Trophoblast cell (in vitro differentiated cells and primary cell): ENCODE measurements at regions not wholly inside any gene's neighbourhood (a gene's known extent, or its start where the extent isn't known, plus 50 kb on each side); places are given as distances from the start of the nearest gene placed in this dataset.

ENCODE experiments used
- DNase-seq, 2 donors: peaks; one replicate each; pipeline ENCODE4 v3.0.0-alpha.2; 2016
- H2AFZ ChIP-seq: 2 replicates; pipeline ENCODE4 v1.6.1; 2013; ENCODE audit warnings: low read length, moderate library complexity, mild to moderate bottlenecking; ENCODE audit not compliant: insufficient read depth, poor library complexity
- H2AK5ac ChIP-seq: 2 replicates; pipeline ENCODE4 v1.6.1; 2013; ENCODE audit warnings: mild to moderate bottlenecking, low read length
- H2BK120ac ChIP-seq: 2 replicates; pipeline ENCODE4 v1.6.1; 2013; ENCODE audit warnings: low read length, mild to moderate bottlenecking, moderate library complexity; ENCODE audit not compliant: insufficient read depth, poor library complexity
- H2BK12ac ChIP-seq: 2 replicates; pipeline ENCODE4 v1.6.1; 2013; ENCODE audit warnings: mild to moderate bottlenecking, low read length, moderate library complexity
- H2BK5ac ChIP-seq: 2 replicates; pipeline ENCODE4 v1.6.1; 2013; ENCODE audit warnings: low read length, low read depth, moderate library complexity, mild to moderate bottlenecking; ENCODE audit not compliant: poor library complexity
- H3K14ac ChIP-seq: 2 replicates; pipeline ENCODE4 v1.6.1; 2013; ENCODE audit warnings: mild to moderate bottlenecking, low read length
- H3K18ac ChIP-seq: 2 replicates; pipeline ENCODE4 v1.6.1; 2013; ENCODE audit warnings: mild to moderate bottlenecking, low read length
- H3K23ac ChIP-seq: 2 replicates; pipeline ENCODE4 v1.6.1; 2013; ENCODE audit warnings: low read length
- H3K27ac ChIP-seq: 2 replicates; pipeline ENCODE4 v1.5.1; 2013; ENCODE audit warnings: low read depth, mild to moderate bottlenecking, inconsistent platforms, low read length, moderate library complexity
- H3K27me3 ChIP-seq: 2 replicates; pipeline ENCODE4 v1.6.1; 2013; ENCODE audit warnings: inconsistent platforms, mild to moderate bottlenecking, low read length, moderate library complexity; ENCODE audit not compliant: insufficient read depth
- H3K36me3 ChIP-seq, 2 experiments: 1 replicate in 1 of 2; 2 replicates in 1 of 2; pipeline ENCODE4 v1.6.1; 2013; ENCODE audit warnings: low read length in 2 of 2, mild to moderate bottlenecking in 2 of 2, moderate library complexity in 1 of 2; ENCODE audit not compliant: insufficient read depth in 2 of 2, control insufficient read depth in 1 of 2
- H3K4ac ChIP-seq: 2 replicates; pipeline ENCODE4 v1.6.1; 2013; ENCODE audit warnings: low read depth, mild to moderate bottlenecking, low read length, moderate library complexity
- H3K4me1 ChIP-seq, 2 experiments: 1 replicate in 1 of 2; 2 replicates in 1 of 2; pipeline ENCODE4 v1.6.1; 2013; ENCODE audit warnings: low read length in 2 of 2, mild to moderate bottlenecking in 2 of 2, moderate library complexity in 1 of 2; ENCODE audit not compliant: insufficient read depth in 2 of 2, control insufficient read depth in 1 of 2
- H3K4me2 ChIP-seq: 2 replicates; pipeline ENCODE4 v1.6.1; 2013; ENCODE audit warnings: inconsistent platforms, mild to moderate bottlenecking, low read length, moderate library complexity
- H3K4me3 ChIP-seq: 2 replicates; pipeline ENCODE4 v1.5.1; 2013; ENCODE audit warnings: mild to moderate bottlenecking, low read depth, low read length, inconsistent platforms
- H3K79me1 ChIP-seq: one replicate; pipeline ENCODE4 v1.6.1; 2013; ENCODE audit warnings: low read length
- H3K79me2 ChIP-seq: 2 replicates; pipeline ENCODE4 v1.6.1; 2013; ENCODE audit warnings: low read length, mild to moderate bottlenecking; ENCODE audit not compliant: control insufficient read depth, insufficient read depth, poor library complexity
- H3K9ac ChIP-seq: 2 replicates; pipeline ENCODE4 v1.6.1; 2013; ENCODE audit warnings: mild to moderate bottlenecking, low read length
- H3K9me3 ChIP-seq: 2 replicates; pipeline ENCODE4 v1.6.1; 2013; ENCODE audit warnings: low read depth, mild to moderate bottlenecking, control low read depth, inconsistent platforms, low read length; ENCODE audit not compliant: insufficient read depth
- H4K12ac ChIP-seq: 2 replicates; pipeline ENCODE4 v1.6.1; 2013; ENCODE audit warnings: low read depth, mild to moderate bottlenecking, low read length, moderate library complexity
- H4K8ac ChIP-seq: 2 replicates; pipeline ENCODE4 v1.6.1; 2013; ENCODE audit warnings: low read depth, mild to moderate bottlenecking, low read length, moderate library complexity
- H4K91ac ChIP-seq: one replicate; pipeline ENCODE4 v1.6.1; 2013; ENCODE audit warnings: low read depth, mild to moderate bottlenecking, low read length, moderate library complexity
- WGBS: extraction: QIAGEN DNeasy Blood & Tissue Kit; methylation state at CpG from one replicate; pipeline ENCODE4 v1.1.7; 2013; ENCODE audit warnings: missing lambda C conversion rate; ENCODE audit not compliant: insufficient read length, insufficient coverage; ENCODE audit errors: extremely low coverage; 5-methylcytosine and 5-hydroxymethylcytosine counted together

DNA sequence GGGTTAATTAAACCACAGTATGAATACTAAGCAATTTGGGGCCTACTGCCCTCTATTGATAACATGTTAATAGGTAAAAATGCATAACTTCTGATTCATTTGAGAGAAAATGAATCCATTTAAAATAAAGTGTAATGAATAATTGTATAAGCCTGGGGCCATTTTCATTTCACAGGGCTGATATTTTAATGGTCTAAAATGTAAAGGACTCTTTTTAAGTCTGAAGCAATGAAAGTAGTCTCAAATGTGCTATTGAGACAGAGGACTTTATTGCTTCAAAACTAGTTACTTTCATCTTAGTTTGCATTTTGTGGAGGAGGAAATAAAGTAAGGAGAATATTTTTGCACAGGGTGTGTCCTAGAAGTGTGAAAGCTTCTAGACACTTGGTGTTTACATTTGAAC, 155.4 kb downstream of the TLR5 start:
- H3K36me3 ChIP-seq = no peaks in the 10 kb centered on the region
- no peaks in the 10 kb centered on the region for H3K79me2 ChIP-seq
- H4K12ac ChIP-seq = no peak overlapping the region
- H3K4ac ChIP-seq = no peak overlapping the region
- no peak overlapping the region for H3K4me3 ChIP-seq
- H2AFZ ChIP-seq = no peak overlapping the region
- no peak overlapping the region for H3K4me2 ChIP-seq
- no peak overlapping the region for H3K18ac ChIP-seq
- no peak overlapping the region for H4K8ac ChIP-seq
- H3K27me3 ChIP-seq = no peaks in the 10 kb centered on the region
- no peak overlapping the region for H3K14ac ChIP-seq
- H2BK120ac ChIP-seq = no peak overlapping the region
- H3K9ac ChIP-seq = no peak overlapping the region
- H2AK5ac ChIP-seq = no peak overlapping the region
- H3K27ac ChIP-seq = no peak overlapping the region
- DNase-seq = no peak
- H3K23ac ChIP-seq = no peak overlapping the region
- H3K4me1 ChIP-seq = no peaks in the 10 kb centered on the region
- no peak overlapping the region for H4K91ac ChIP-seq
- no peak overlapping the region for H2BK5ac ChIP-seq
- H2BK12ac ChIP-seq = no peak overlapping the region
- H3K9me3 ChIP-seq = no peaks in the 10 kb centered on the region
- no peaks in the 10 kb centered on the region for H3K79me1 ChIP-seq

DNA sequence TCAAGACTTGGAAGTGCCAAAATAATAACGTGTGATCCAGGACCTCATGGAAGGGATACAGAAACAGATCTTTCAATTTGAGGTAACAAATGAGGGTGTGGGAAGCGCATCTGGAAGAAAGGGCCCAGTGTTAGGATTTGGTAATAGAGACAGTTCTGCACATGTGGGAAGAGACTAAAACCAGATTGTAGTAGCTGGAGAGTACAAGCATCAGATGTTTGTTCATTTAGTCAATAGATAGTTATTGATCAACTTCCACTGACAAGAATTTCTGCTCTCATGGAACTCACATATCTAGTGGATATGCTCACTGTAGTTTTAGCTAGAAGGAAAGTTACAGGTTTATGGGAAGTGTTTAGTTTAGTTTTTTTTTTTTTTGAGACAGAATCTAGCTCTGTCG, 153.6 kb downstream of the TLR5 start:
- Histone ChIP-seq H3K9me3 (no peaks in the 10 kb centered on the region), H3K9ac (no peak overlapping the region), H3K4me2 (no peak overlapping the region), H3K27me3 (no peaks in the 10 kb centered on the region), H3K14ac (no peak overlapping the region), H3K18ac (no peak overlapping the region), H2AK5ac (no peak overlapping the region), H3K4me3 (no peak overlapping the region), H3K79me2 (no peaks in the 10 kb centered on the region), H4K91ac (no peak overlapping the region), H4K8ac (no peak overlapping the region), H2BK12ac (no peak overlapping the region), H3K79me1 (no peaks in the 10 kb centered on the region), H3K4ac (no peak overlapping the region), H3K27ac (no peak overlapping the region), H2BK120ac (no peak overlapping the region), H4K12ac (no peak overlapping the region), H3K23ac (no peak overlapping the region), H3K36me3 (no peaks in the 10 kb centered on the region), H2AFZ (no peak overlapping the region), H2BK5ac (no peak overlapping the region), H3K4me1 (no peaks in the 10 kb centered on the region)
- DNase-seq = no peak
- no CpG with 5 or more reads among the region's 3 CpGs for WGBS

DNA sequence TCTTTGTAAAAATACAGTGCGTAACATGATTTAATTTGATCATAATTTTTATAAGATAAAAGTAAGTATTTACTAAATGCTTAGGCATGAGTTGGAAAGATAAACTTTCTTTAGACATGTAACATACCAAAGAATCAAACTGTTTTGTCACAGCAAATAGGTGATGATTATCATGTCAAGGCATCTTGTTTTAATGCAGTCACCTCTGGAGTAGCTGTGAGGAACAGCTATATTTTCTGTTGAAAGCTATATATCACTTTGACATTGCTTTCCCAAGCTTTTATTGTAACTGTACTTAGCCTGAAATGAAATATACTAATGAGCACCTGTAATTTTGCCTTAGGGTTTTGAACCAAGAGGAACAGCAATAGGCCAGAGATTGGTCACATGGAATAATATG, 151.9 kb downstream of the TLR5 start:
- H3K4me2 ChIP-seq = no peak overlapping the region
- H3K79me2 ChIP-seq = no peaks in the 10 kb centered on the region
- no peaks in the 10 kb centered on the region for H3K9me3 ChIP-seq
- H3K27me3 ChIP-seq = no peaks in the 10 kb centered on the region
- no peak overlapping the region for H2BK5ac ChIP-seq
- H2AK5ac ChIP-seq = no peak overlapping the region
- H3K4ac ChIP-seq = no peak overlapping the region
- H3K36me3 ChIP-seq = no peaks in the 10 kb centered on the region
- H3K4me3 ChIP-seq = no peak overlapping the region
- no peak overlapping the region for H3K27ac ChIP-seq
- peaks cover 3% of the 10 kb centered on the region in 2 experiments for H3K4me1 ChIP-seq
- no peak overlapping the region for H4K12ac ChIP-seq
- DNase-seq = no peak
- no CpG with 5 or more reads among the region's 1 CpG for WGBS
- H2BK12ac ChIP-seq = no peak overlapping the region
- H4K8ac ChIP-seq = no peak overlapping the region
- H3K23ac ChIP-seq = no peak overlapping the region
- no peak overlapping the region for H3K9ac ChIP-seq
- H3K14ac ChIP-seq = no peak overlapping the region
- H4K91ac ChIP-seq = no peak overlapping the region
- H3K18ac ChIP-seq = no peak overlapping the region
- H2BK120ac ChIP-seq = no peak overlapping the region
- H3K79me1 ChIP-seq = no peaks in the 10 kb centered on the region
- H2AFZ ChIP-seq = no peak overlapping the region

DNA sequence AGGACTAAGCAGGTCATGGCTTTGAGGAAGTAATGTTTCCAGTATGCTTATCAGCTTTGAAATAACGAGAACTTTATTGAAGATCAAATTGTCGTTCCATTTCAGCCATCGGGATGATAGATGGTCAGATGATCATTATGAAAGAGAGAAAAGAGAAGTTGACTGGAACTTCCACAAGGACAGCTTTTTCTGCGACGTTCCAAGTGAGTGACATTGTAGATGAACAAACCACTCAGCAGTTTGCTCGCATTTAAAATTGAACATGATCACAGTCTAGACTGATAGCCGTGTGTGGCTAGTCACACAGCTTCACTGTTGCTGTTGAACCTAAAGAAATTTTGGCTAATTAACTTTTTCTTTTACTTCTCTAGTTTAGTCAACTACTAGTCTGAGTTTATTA, 151.1 kb downstream of the TLR5 start:
- Histone ChIP-seq H3K9ac (no peak overlapping the region), H2BK5ac (no peak overlapping the region), H3K36me3 (no peaks in the 10 kb centered on the region), H2BK120ac (no peak overlapping the region), H4K12ac (no peak overlapping the region), H2AFZ (no peak overlapping the region), H4K91ac (no peak overlapping the region), H3K79me2 (no peaks in the 10 kb centered on the region), H3K27ac (no peak overlapping the region), H4K8ac (no peak overlapping the region), H3K18ac (no peak overlapping the region), H3K79me1 (no peaks in the 10 kb centered on the region), H3K14ac (no peak overlapping the region), H3K4me2 (no peak overlapping the region), H3K4me3 (no peak overlapping the region), H2AK5ac (no peak overlapping the region), H3K9me3 (no peaks in the 10 kb centered on the region), H3K27me3 (no peaks in the 10 kb centered on the region), H2BK12ac (no peak overlapping the region), H3K4ac (no peak overlapping the region), H3K23ac (no peak overlapping the region), H3K4me1 (peaks cover 3% of the 10 kb centered on the region in 2 experiments)
- no peak for DNase-seq
- no CpG with 5 or more reads among the region's 7 CpGs for WGBS
